Left lung (tissue), 4 donors: ENCODE measurements at regions not wholly inside any gene's neighbourhood (a gene's known extent, or its start where the extent isn't known, plus 50 kb on each side); places are given as distances from the start of the nearest gene placed in this dataset.

Experiments used
- ATAC-seq: fragments of 200-7000 bp; cut with Tn5 transposase; one replicate; pipeline ENCODE4 v1.9.1; 2020; ENCODE audit warnings: moderate library complexity
- DNase-seq, 4 donors: peaks; one replicate each; pipeline ENCODE4 v3.0.0-alpha.2; 2013 to 2020
- H3K27ac ChIP-seq, 2 donors: fragments of 200-600 bp; sonication (generic) in 1 of 2; one replicate each; pipeline versions ENCODE4 v1.5.0 to v1.8.0; 2020 to 2021
- H3K27me3 ChIP-seq, 2 donors: fragments of 200-600 bp; sonication (generic) in 1 of 2; one replicate each; pipeline versions ENCODE4 v1.5.0 to v1.8.0; 2020 to 2021
- H3K36me3 ChIP-seq, 2 donors: fragments of 200-600 bp; sonication (generic) in 1 of 2; one replicate each; pipeline versions ENCODE4 v1.5.0 to v1.8.0; 2020 to 2021
- H3K4me1 ChIP-seq, 2 donors: fragments of 200-600 bp; one replicate each; pipeline ENCODE4 v1.8.0; 2021
- H3K4me3 ChIP-seq, 2 donors: fragments of 200-600 bp; sonication (generic) in 1 of 2; one replicate each; pipeline versions ENCODE4 v1.5.0 to v1.8.0; 2020 to 2021; ENCODE audit warnings: mild to moderate bottlenecking in 1 of 2
- H3K9me3 ChIP-seq, 2 donors: fragments of 200-600 bp; sonication (generic) in 1 of 2; one replicate each; pipeline versions ENCODE4 v1.5.0 to v1.8.0; 2020 to 2021
- CTCF ChIP-seq, 2 donors: fragments of 200-600 bp; sonication (generic) in 1 of 2; IDR thresholded peaks; one replicate each; pipeline versions ENCODE4 v1.5.0 to v1.8.0; 2021; ENCODE audit warnings: antibody characterized with exemption in 2 of 2
- intact Hi-C, 2 donors: fragments of 100-400 bp; cut with DNase I; formaldehyde crosslinking; loops; one replicate each; pipeline versions ENCODE4 v1.11.2 to v1.14.2; 2022
- donor health status: DM: no; HTN: yes; CAD: no.
- donor health status: DM: no; HTN: no; CAD: no.

- Histone ChIP-seq H3K36me3 (no peaks in the 10 kb centered on the region), H3K4me1 (no peaks in the 10 kb centered on the region), H3K27me3 (no peaks in the 10 kb centered on the region), H3K27ac (no peak overlapping the region), H3K4me3 (no peak overlapping the region), H3K9me3 (no peaks in the 10 kb centered on the region)
- intact Hi-C loops = no loop called here
- TF ChIP-seq CTCF (IDR thresholded peaks at IDR 0.05) = no peak
- DNase-seq (no peak), ATAC-seq (peak; percentile 33)
Measured at GRCh38 chr12:61891632-61892031, 368.6 kb upstream of the USP15 start.

GRCh38 chr12:61894168-61894567 lies 366.0 kb upstream of the USP15 start:
- Histone ChIP-seq H3K27ac (no peak overlapping the region), H3K4me1 (no peaks in the 10 kb centered on the region), H3K9me3 (peaks cover 0 to 14% of the 10 kb centered on the region in 2 donors), H3K4me3 (no peak overlapping the region), H3K36me3 (no peaks in the 10 kb centered on the region), H3K27me3 (no peaks in the 10 kb centered on the region)
- intact Hi-C loops = no loop called here
- no peak for TF ChIP-seq CTCF (IDR thresholded peaks at IDR 0.05)
- ATAC-seq (no peak), DNase-seq (no peak)

- ATAC-seq (no peak), DNase-seq (no peak)
- intact Hi-C loops = no loop called here
- H3K9me3 ChIP-seq = peaks cover 0 to 22% of the 10 kb centered on the region in 2 donors
- no peaks in the 10 kb centered on the region for H3K36me3 ChIP-seq
- H3K4me1 ChIP-seq = no peaks in the 10 kb centered on the region
- H3K27ac ChIP-seq = no peak overlapping the region
- H3K4me3 ChIP-seq = no peak overlapping the region
- TF ChIP-seq CTCF (IDR thresholded peaks at IDR 0.05) = no peak
- H3K27me3 ChIP-seq = no peaks in the 10 kb centered on the region
Measured at GRCh38 chr12:61896436-61896835, 363.8 kb upstream of the USP15 start.

- Histone ChIP-seq H3K36me3 (no peaks in the 10 kb centered on the region), H3K27ac (no peak overlapping the region), H3K9me3 (peaks cover 0 to 22% of the 10 kb centered on the region in 2 donors), H3K27me3 (no peaks in the 10 kb centered on the region), H3K4me1 (no peaks in the 10 kb centered on the region), H3K4me3 (no peak overlapping the region)
- TF ChIP-seq CTCF (IDR thresholded peaks at IDR 0.05) = no peak
- intact Hi-C loops = no loop called here
- ATAC-seq (no peak), DNase-seq (no peak)
Measured at GRCh38 chr12:61902403-61902802, 357.8 kb upstream of the USP15 start.

- no peak overlapping the region for H3K27ac ChIP-seq
- no peak for TF ChIP-seq CTCF (IDR thresholded peaks at IDR 0.05)
- no peaks in the 10 kb centered on the region for H3K36me3 ChIP-seq
- no peaks in the 10 kb centered on the region for H3K27me3 ChIP-seq
- H3K4me3 ChIP-seq = no peak overlapping the region
- no peak for DNase-seq
- intact Hi-C loops = no loop called here
- H3K9me3 ChIP-seq = no peaks in the 10 kb centered on the region
- no peaks in the 10 kb centered on the region for H3K4me1 ChIP-seq
- ATAC-seq = no peak
Measured at GRCh38 chr12:61911113-61911512, 349.1 kb upstream of the USP15 start.
